ENCODE measurements at regions not wholly inside any gene's neighbourhood (a gene's known extent, or its start where the extent isn't known, plus 50 kb on each side); places are given as distances from the start of the nearest gene placed in this dataset.

- intact Hi-C loops (cut with DNase I), result no loop called here
Observed at GRCh38 chr9:13009871-13010270, 235.1 kb downstream of the LURAP1L start.

GRCh38 chr9:13013991-13014883 lies 239.4 kb downstream of the LURAP1L start:
- Histone ChIP-seq H3K4me3 (no peak overlapping the region), H3K4me1 (no peaks in the 10 kb centered on the region), H3K36me3 (no peaks in the 10 kb centered on the region), H3K9me3 (no peaks in the 10 kb centered on the region), H3K27ac (no peak overlapping the region), H3K27me3 (no peaks in the 10 kb centered on the region)
- DNase-seq (no peak), ATAC-seq (no peak)
- intact Hi-C loops (cut with DNase I), result no loop called here
- no peak for TF ChIP-seq CTCF (IDR thresholded peaks at IDR 0.05)

More at GRCh38 chr9:13009871-13010270, 235.1 kb downstream of the LURAP1L start:
- no peak overlapping the region for H3K27ac ChIP-seq
- H3K4me1 ChIP-seq, result no peaks in the 10 kb centered on the region
- H3K9me3 ChIP-seq, result no peaks in the 10 kb centered on the region
- TF ChIP-seq CTCF (IDR thresholded peaks at IDR 0.05), result no peak
- no peak overlapping the region for H3K4me3 ChIP-seq
- H3K36me3 ChIP-seq, result no peaks in the 10 kb centered on the region
- no peak for DNase-seq
- ATAC-seq, result no peak
- H3K27me3 ChIP-seq, result no peaks in the 10 kb centered on the region

- intact Hi-C loops (cut with DNase I), result no loop called here
- Histone ChIP-seq H3K4me1 (no peaks in the 10 kb centered on the region), H3K27me3 (no peaks in the 10 kb centered on the region), H3K36me3 (no peaks in the 10 kb centered on the region), H3K4me3 (no peak overlapping the region), H3K27ac (no peak overlapping the region), H3K9me3 (no peaks in the 10 kb centered on the region)
- DNase-seq (no peak), ATAC-seq (no peak)
- TF ChIP-seq CTCF (IDR thresholded peaks at IDR 0.05), result no peak
Observed at GRCh38 chr9:13017260-13017659, 242.4 kb downstream of the LURAP1L start.

- no peaks in the 10 kb centered on the region for H3K36me3 ChIP-seq
- peak overlapping the region; percentile 2 for H3K4me3 ChIP-seq
- no peak for TF ChIP-seq CTCF (IDR thresholded peaks at IDR 0.05)
- no peaks in the 10 kb centered on the region for H3K9me3 ChIP-seq
- no peak for ATAC-seq
- peak overlapping the region; percentile 18 for H3K27ac ChIP-seq
- H3K4me1 ChIP-seq, result no peaks in the 10 kb centered on the region
- DNase-seq, result no peak
- H3K27me3 ChIP-seq, result no peaks in the 10 kb centered on the region
- intact Hi-C loops (cut with DNase I), result no loop called here
Observed at GRCh38 chr9:13020146-13021040, 245.6 kb downstream of the LURAP1L start.

GRCh38 chr9:13022756-13023155 lies 247.9 kb downstream of the LURAP1L start:
- ATAC-seq (no peak), DNase-seq (no peak)
- Histone ChIP-seq H3K27me3 (no peaks in the 10 kb centered on the region), H3K36me3 (no peaks in the 10 kb centered on the region), H3K4me3 (no peak overlapping the region), H3K9me3 (no peaks in the 10 kb centered on the region), H3K27ac (no peak overlapping the region), H3K4me1 (no peaks in the 10 kb centered on the region)
- TF ChIP-seq CTCF (IDR thresholded peaks at IDR 0.05), result no peak
- intact Hi-C loops (cut with DNase I), result no loop called here

All from upper lobe of right lung (tissue), 1 donor.